ENCODE measurements at regions not wholly inside any gene's neighbourhood (a gene's known extent, or its start where the extent isn't known, plus 50 kb on each side); places are given as distances from the start of the nearest gene placed in this dataset.

DNA sequence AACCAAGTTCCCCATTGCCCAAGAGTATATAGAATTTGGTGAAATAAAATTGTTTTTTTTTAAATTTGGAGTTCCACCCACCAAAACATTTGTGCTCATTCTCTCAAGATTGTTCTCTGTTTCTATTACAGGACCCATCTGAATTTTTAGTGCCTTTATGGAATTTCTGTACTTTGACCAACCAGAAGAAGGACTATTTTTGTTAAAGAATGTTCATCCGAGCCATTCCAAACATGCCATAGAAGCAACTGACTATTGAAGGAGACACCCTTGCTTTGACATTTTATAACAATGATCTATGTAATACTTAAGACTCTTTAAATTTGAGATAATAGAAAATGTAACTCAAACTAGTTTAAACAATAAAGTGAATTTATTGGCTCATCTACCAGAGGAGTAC lies 655.7 kb upstream of the ADAMTS5 start (continued):
- TF ChIP-seq POLR2AphosphoS5 (IDR thresholded peaks at IDR 0.05; ENCODE audit: low read depth): no peak
- TF ChIP-seq JUNB (IDR thresholded peaks at IDR 0.05; ENCODE audit: unreplicated experiment): no peak
- TF ChIP-seq, protein P1, sequence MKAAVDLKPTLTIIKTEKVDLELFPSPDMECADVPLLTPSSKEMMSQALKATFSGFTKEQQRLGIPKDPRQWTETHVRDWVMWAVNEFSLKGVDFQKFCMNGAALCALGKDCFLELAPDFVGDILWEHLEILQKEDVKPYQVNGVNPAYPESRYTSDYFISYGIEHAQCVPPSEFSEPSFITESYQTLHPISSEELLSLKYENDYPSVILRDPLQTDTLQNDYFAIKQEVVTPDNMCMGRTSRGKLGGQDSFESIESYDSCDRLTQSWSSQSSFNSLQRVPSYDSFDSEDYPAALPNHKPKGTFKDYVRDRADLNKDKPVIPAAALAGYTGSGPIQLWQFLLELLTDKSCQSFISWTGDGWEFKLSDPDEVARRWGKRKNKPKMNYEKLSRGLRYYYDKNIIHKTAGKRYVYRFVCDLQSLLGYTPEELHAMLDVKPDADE (IDR thresholded peaks at IDR 0.05): no peak
- TF ChIP-seq STAT1 (IDR thresholded peaks at IDR 0.05; ENCODE audit: unreplicated experiment): no peak

- H3K27me3 Mint-ChIP-seq (ENCODE audit: insufficient read depth, low read depth, poor library complexity): peaks cover 2% of the 10 kb centered on the region
- H3K79me2 ChIP-seq (replicated peaks; ENCODE audit: insufficient read depth): no peaks in the 10 kb centered on the region
- no peak overlapping the region for H3K27ac ChIP-seq (ENCODE audit: low read depth)
- no peaks in the 10 kb centered on the region for H3K4me1 ChIP-seq (ENCODE audit: insufficient read depth)
- no peaks in the 10 kb centered on the region for H3K36me3 ChIP-seq (ENCODE audit: insufficient read depth)
- H3K27ac Mint-ChIP-seq: no peak overlapping the region
- TF ChIP-seq POLR2AphosphoS5 (IDR thresholded peaks at IDR 0.05; ENCODE audit: low read depth) (no peak), EZH2 (IDR thresholded peaks at IDR 0.05; ENCODE audit: low read depth, unreplicated experiment) (no peak), EZH2phosphoT487 (IDR thresholded peaks at IDR 0.05; ENCODE audit: unreplicated experiment) (no peak), NANOG (IDR thresholded peaks at IDR 0.05; ENCODE audit: borderline replicate concordance) (no peak), ZNF114 (CRISPR knock-in tag; IDR thresholded peaks at IDR 0.05) (no peak), ZNF331 (CRISPR knock-in tag; IDR thresholded peaks at IDR 0.05; ENCODE audit: low read depth) (no peak)
- no peaks in the 10 kb centered on the region for H3K9me2 ChIP-seq (ENCODE audit: insufficient read depth)
- no peak overlapping the region for H3K4me2 ChIP-seq
- H3K27me3 ChIP-seq (ENCODE audit: insufficient read depth): no peaks in the 10 kb centered on the region
- H3F3A ChIP-seq (replicated peaks; ENCODE audit: low read depth): no peaks in the 10 kb centered on the region
- no peaks in the 10 kb centered on the region for H3K4me1 Mint-ChIP-seq
- H3K4me3 ChIP-seq: no peak overlapping the region
- no peak for DNase-seq (ENCODE audit: low spot score)
- H2AFZ ChIP-seq: no peak overlapping the region
- no peaks in the 10 kb centered on the region for H4K20me1 ChIP-seq (replicated peaks; ENCODE audit: insufficient read depth)
- no peak for ATAC-seq
- peaks cover 3% of the 10 kb centered on the region; the same call in 1 of the 3 replicates for H3K9me3 Mint-ChIP-seq
- no peak overlapping the region for H3K4me3 Mint-ChIP-seq
- no peaks in the 10 kb centered on the region; the same call in 2 of the 3 replicates for H3K36me3 Mint-ChIP-seq (ENCODE audit: low read depth)
Observed at GRCh38 chr21:27614231-27614630, 647.3 kb upstream of the ADAMTS5 start.

- no peaks in the 10 kb centered on the region for H3K27me3 Mint-ChIP-seq (ENCODE audit: insufficient read depth, low read depth, poor library complexity)
- no peak for ATAC-seq
- TF ChIP-seq EZH2phosphoT487 (IDR thresholded peaks at IDR 0.05; ENCODE audit: unreplicated experiment) (no peak), ZNF462 (CRISPR knock-in tag; IDR thresholded peaks at IDR 0.05) (no peak), STAT1 (IDR thresholded peaks at IDR 0.05; ENCODE audit: unreplicated experiment) (no peak), ZNF114 (CRISPR knock-in tag; IDR thresholded peaks at IDR 0.05) (no peak), EZH2 (IDR thresholded peaks at IDR 0.05; ENCODE audit: low read depth, unreplicated experiment) (no peak)
- TF ChIP-seq, protein P1 (IDR thresholded peaks at IDR 0.05): no peak
Observed at GRCh38 chr21:27606422-27606821, 639.5 kb upstream of the ADAMTS5 start.

More at GRCh38 chr21:27606422-27606821, 639.5 kb upstream of the ADAMTS5 start:
- H3F3A ChIP-seq (replicated peaks; ENCODE audit: low read depth): no peaks in the 10 kb centered on the region
- no peaks in the 10 kb centered on the region for H3K4me1 ChIP-seq (ENCODE audit: insufficient read depth)
- H2AFZ ChIP-seq: no peak overlapping the region
- H3K4me3 ChIP-seq: no peak overlapping the region
- Mint-ChIP-seq H3K4me3 (no peak overlapping the region), H3K27ac (no peak overlapping the region), H3K9me3 (peaks cover 10% of the 10 kb centered on the region; the same call in 2 of the 3 replicates), H3K4me1 (no peaks in the 10 kb centered on the region), H3K36me3 (ENCODE audit: low read depth) (no peaks in the 10 kb centered on the region)
- H3K79me2 ChIP-seq (replicated peaks; ENCODE audit: insufficient read depth): no peaks in the 10 kb centered on the region
- H3K9me2 ChIP-seq (ENCODE audit: insufficient read depth): 0 out of 2 replicates have a peak, but pooled peaks cover 10% of the 10 kb centered on the region
- no peaks in the 10 kb centered on the region for H3K36me3 ChIP-seq (ENCODE audit: insufficient read depth)
- H4K20me1 ChIP-seq (replicated peaks; ENCODE audit: insufficient read depth): no peaks in the 10 kb centered on the region
- no peak overlapping the region for H3K27ac ChIP-seq (ENCODE audit: low read depth)
- H3K27me3 ChIP-seq (ENCODE audit: insufficient read depth): no peaks in the 10 kb centered on the region
- DNase-seq (ENCODE audit: low spot score): no peak
- H3K4me2 ChIP-seq: no peak overlapping the region

Data from GM23338 (cell line).